SK-N-SH (cell line): ENCODE measurements at regions not wholly inside any gene's neighbourhood (a gene's known extent, or its start where the extent isn't known, plus 50 kb on each side); places are given as distances from the start of the nearest gene placed in this dataset.
"Not testable (repeated sequence)": the region's sequence is repeated elsewhere in the genome, so short reads cannot be mapped to it uniquely, and the experiment has no call there.

Source experiments
- CTCF ChIA-PET: fragments of 300-600, 350-600 bp; formaldehyde crosslinking; extraction: SDS; loops from one replicate; lab custom pipeline; 2021; lab: Yijun Ruan, JAX
- POLR2A ChIA-PET: fragments of 350-600 bp; sonication (Branson Sonifier 250); formaldehyde crosslinking; extraction: SDS; loops from one replicate; lab custom pipeline; 2020; ENCODE audit warnings: antibody characterized with exemption, inconsistent platforms; lab: Yijun Ruan, JAX
- DNase-seq: peaks from one replicate; pipeline ENCODE4 v3.0.0; 2012
- H2AFZ ChIP-seq: fragments of 200-600 bp; sonication (generic); 2 replicates; pipeline ENCODE4 v1.8.1; 2016; ENCODE audit warnings: antibody characterized with exemption, mild to moderate bottlenecking, low read depth
- H3F3A ChIP-seq: fragments of 200-600 bp; sonication (generic); replicated peaks from 2 replicates; pipeline ENCODE3; 2016; ENCODE audit warnings: antibody characterized with exemption, mild to moderate bottlenecking; ENCODE audit not compliant: insufficient read depth
- H3K27ac ChIP-seq, 2 experiments: fragments of 200-500 bp in 1 of 2; fragments of 200-600 bp in 1 of 2; sonication (Bioruptor generic) in 1 of 2; sonication (generic), shearing (Covaris generic) in 1 of 2; 2 replicates each; pipeline versions ENCODE4 v1.5.1 to v1.6.1; 2014 to 2016; ENCODE audit warnings: low read depth in 2 of 2, inconsistent platforms in 1 of 2, low read length in 1 of 2, mild to moderate bottlenecking in 1 of 2, mixed read lengths in 1 of 2
- H3K27me3 ChIP-seq: fragments of 200-600 bp; sonication (generic), shearing (Covaris generic); 2 replicates; pipeline ENCODE4 v1.6.1; 2016; ENCODE audit warnings: mixed run types; ENCODE audit not compliant: insufficient read depth
- H3K36me3 ChIP-seq, 2 experiments: fragments of 200-500 bp in 1 of 2; fragments of 200-600 bp in 1 of 2; sonication (Bioruptor generic) in 1 of 2; sonication (generic) in 1 of 2; replicated peaks in 1 of 2; 2 replicates each; pipeline versions ENCODE3 to v1.5.1; 2014 to 2016; ENCODE audit warnings: low read length in 1 of 2, mild to moderate bottlenecking in 1 of 2; ENCODE audit not compliant: insufficient read depth in 2 of 2, control insufficient read depth in 1 of 2
- H3K4me1 ChIP-seq, 2 experiments: fragments of 200-500 bp in 1 of 2; fragments of 200-600 bp in 1 of 2; sonication (Bioruptor generic) in 1 of 2; sonication (generic), shearing (Covaris generic) in 1 of 2; 2 replicates each; pipeline versions ENCODE4 v1.5.1 to v1.6.1; 2014 to 2016; ENCODE audit warnings: low read depth in 1 of 2, low read length in 1 of 2, mixed run types in 1 of 2; ENCODE audit not compliant: insufficient read depth in 2 of 2, control insufficient read depth in 1 of 2
- H3K4me2 ChIP-seq: fragments of 200-600 bp; sonication (generic), shearing (Covaris generic); 2 replicates; pipeline ENCODE4 v1.6.1; 2017; ENCODE audit warnings: mixed run types
- H3K4me3 ChIP-seq, 2 experiments: fragments of 200-500 bp in 1 of 2; fragments of 200-600 bp in 1 of 2; sonication (Bioruptor generic) in 1 of 2; sonication (generic), shearing (Covaris generic) in 1 of 2; 2 replicates each; pipeline versions ENCODE4 v1.5.1 to v1.8.1; 2014 to 2016; ENCODE audit warnings: low read depth in 2 of 2, inconsistent platforms in 1 of 2, low read length in 1 of 2, mild to moderate bottlenecking in 1 of 2, mixed read lengths in 1 of 2, moderate library complexity in 1 of 2
- H3K79me2 ChIP-seq: fragments of 200-600 bp; sonication (generic); 2 replicates; pipeline ENCODE4 v1.8.1; 2017; ENCODE audit warnings: mild to moderate bottlenecking; ENCODE audit not compliant: insufficient read depth
- H3K9ac ChIP-seq: fragments of 200-600 bp; sonication (generic); 2 replicates; pipeline ENCODE4 v1.6.1; 2017; ENCODE audit warnings: mixed run types
- H3K9me2 ChIP-seq: fragments of 200-600 bp; sonication (generic); 2 replicates; pipeline ENCODE4 v1.6.1; 2017; ENCODE audit warnings: mixed run types
- H3K9me3 ChIP-seq: fragments of 200-600 bp; sonication (generic); 2 replicates; pipeline ENCODE4 v1.6.1; 2017; ENCODE audit warnings: mixed run types, mild to moderate bottlenecking, moderate library complexity
- H4K20me1 ChIP-seq: fragments of 200-600 bp; sonication (generic); 2 replicates; pipeline ENCODE4 v1.6.1; 2017; ENCODE audit warnings: mild to moderate bottlenecking, mixed run types; ENCODE audit not compliant: insufficient read depth
- CHD2 ChIP-seq: fragments of 150-350 bp; IDR thresholded peaks from 2 replicates; pipeline ENCODE4 v1.6.1; 2018; ENCODE audit warnings: low read length; ENCODE audit not compliant: partially characterized antibody
- CTCF ChIP-seq: fragments of 200-600 bp; sonication (generic); IDR thresholded peaks from 2 replicates; pipeline ENCODE4 v1.6.1; 2017; ENCODE audit warnings: antibody characterized with exemption, mild to moderate bottlenecking, moderate library complexity
- ELF1 ChIP-seq: IDR thresholded peaks from 2 replicates; pipeline ENCODE4 v1.4.0; 2012
- FOXM1 ChIP-seq: IDR thresholded peaks from 2 replicates; pipeline ENCODE4 v1.4.0; 2012; ENCODE audit warnings: low read depth, mild to moderate bottlenecking
- GABPA ChIP-seq: IDR thresholded peaks from 2 replicates; pipeline ENCODE4 v1.4.0; 2012; ENCODE audit warnings: low read depth, mild to moderate bottlenecking
- JUND ChIP-seq: IDR thresholded peaks from 2 replicates; pipeline ENCODE4 v1.4.0; 2012
- NFIC ChIP-seq: IDR thresholded peaks from 2 replicates; pipeline ENCODE4 v1.4.0; 2012; ENCODE audit warnings: borderline replicate concordance
- NRF1 ChIP-seq: IDR thresholded peaks from 2 replicates; pipeline ENCODE4 v1.6.1; 2012; ENCODE audit warnings: low read depth, mild to moderate bottlenecking, low read length
- POLR2AphosphoS5 ChIP-seq: IDR thresholded peaks from 2 replicates; pipeline ENCODE4 v1.6.1; 2012; ENCODE audit warnings: low read depth, low read length
- RAD21 ChIP-seq: IDR thresholded peaks from 2 replicates; pipeline ENCODE4 v1.6.1; 2012; ENCODE audit warnings: mild to moderate bottlenecking, low read length
- RCOR1 ChIP-seq: fragments of 150-350 bp; IDR thresholded peaks from 2 replicates; pipeline ENCODE4 v1.6.1; 2017; ENCODE audit warnings: antibody characterized with exemption, low read length
- REST ChIP-seq: IDR thresholded peaks from 2 replicates; pipeline ENCODE4 v1.6.1; 2012; ENCODE audit warnings: mild to moderate bottlenecking, low read depth, low read length, moderate library complexity
- RFX5 ChIP-seq: IDR thresholded peaks from 2 replicates; pipeline ENCODE4 v1.6.1; 2012; ENCODE audit warnings: mild to moderate bottlenecking, improper control_type of control experiment, low read length
- SMC3 ChIP-seq: IDR thresholded peaks from 2 replicates; pipeline ENCODE4 v1.6.1; 2012; ENCODE audit warnings: low read depth, low read length, improper control_type of control experiment
- YY1 ChIP-seq: IDR thresholded peaks from 2 replicates; pipeline ENCODE4 v1.4.0; 2012; ENCODE audit warnings: low read depth, mild to moderate bottlenecking
- WGBS: methylation state at CpG from one replicate; pipeline ENCODE4 v1.1.6; 2017; ENCODE audit warnings: low lambda C conversion rate; 5-methylcytosine and 5-hydroxymethylcytosine counted together
- TF ChIP-seq, protein P1 (sequence below): IDR thresholded peaks from 2 replicates; pipeline ENCODE4; 2012
- TF ChIP-seq, protein P2 (sequence below): IDR thresholded peaks from 2 replicates; pipeline ENCODE4 v1.4.0; 2012; ENCODE audit warnings: low read depth, borderline replicate concordance

GRCh38 chr10:52505341-52505740, 191.3 kb downstream of the DKK1 start:
- H3K27ac ChIP-seq, H3F3A ChIP-seq, H3K4me3 ChIP-seq, H3K9ac ChIP-seq, H4K20me1 ChIP-seq, H3K9me2 ChIP-seq, H3K4me2 ChIP-seq, POLR2A ChIA-PET, H3K4me1 ChIP-seq, H3K36me3 ChIP-seq, H2AFZ ChIP-seq, H3K27me3 ChIP-seq, DNase-seq, H3K79me2 ChIP-seq: not testable (repeated sequence)
- CTCF ChIA-PET, result interaction anchor here (1.3 kb wide), 1 partner anchor 197 kb away, joined by 5 read pairs; no protein-coding TSS in a partner anchor
- peaks cover 12% of the 10 kb centered on the region; the same call in 1 of the 2 replicates for H3K9me3 ChIP-seq
- 57% methylated on average over 7 of the region's 7 CpGs for WGBS

- Histone ChIP-seq H3F3A (no peaks in the 10 kb centered on the region), H3K27ac (no peak overlapping the region), H3K9me2 (no peaks in the 10 kb centered on the region), H2AFZ (no peak overlapping the region), H3K4me2 (no peak overlapping the region), H3K36me3 (no peaks in the 10 kb centered on the region), H4K20me1 (no peaks in the 10 kb centered on the region), H3K9ac (no peak overlapping the region), H3K4me3 (no peak overlapping the region), H3K79me2 (no peaks in the 10 kb centered on the region), H3K27me3 (no peaks in the 10 kb centered on the region), H3K9me3 (peaks cover 4% of the 10 kb centered on the region; the same call in 1 of the 2 replicates), H3K4me1 (peaks cover 0 to 3% of the 10 kb centered on the region in 2 experiments; a peak in 1 of 4 replicates)
- no peak for DNase-seq
- TF ChIP-seq POLR2AphosphoS5, result no peak
- no peak for TF ChIP-seq JUND
- TF ChIP-seq, protein P1, sequence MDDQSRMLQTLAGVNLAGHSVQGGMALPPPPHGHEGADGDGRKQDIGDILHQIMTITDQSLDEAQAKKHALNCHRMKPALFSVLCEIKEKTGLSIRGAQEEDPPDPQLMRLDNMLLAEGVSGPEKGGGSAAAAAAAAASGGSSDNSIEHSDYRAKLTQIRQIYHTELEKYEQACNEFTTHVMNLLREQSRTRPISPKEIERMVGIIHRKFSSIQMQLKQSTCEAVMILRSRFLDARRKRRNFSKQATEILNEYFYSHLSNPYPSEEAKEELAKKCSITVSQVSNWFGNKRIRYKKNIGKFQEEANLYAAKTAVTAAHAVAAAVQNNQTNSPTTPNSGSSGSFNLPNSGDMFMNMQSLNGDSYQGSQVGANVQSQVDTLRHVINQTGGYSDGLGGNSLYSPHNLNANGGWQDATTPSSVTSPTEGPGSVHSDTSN, result no peak
- TF ChIP-seq ELF1, result no peak
- TF ChIP-seq SMC3, result no peak
- no peak for TF ChIP-seq YY1
- no peak for TF ChIP-seq GABPA
- no peak for TF ChIP-seq CHD2
- no peak for TF ChIP-seq RCOR1
- TF ChIP-seq, protein P2, sequence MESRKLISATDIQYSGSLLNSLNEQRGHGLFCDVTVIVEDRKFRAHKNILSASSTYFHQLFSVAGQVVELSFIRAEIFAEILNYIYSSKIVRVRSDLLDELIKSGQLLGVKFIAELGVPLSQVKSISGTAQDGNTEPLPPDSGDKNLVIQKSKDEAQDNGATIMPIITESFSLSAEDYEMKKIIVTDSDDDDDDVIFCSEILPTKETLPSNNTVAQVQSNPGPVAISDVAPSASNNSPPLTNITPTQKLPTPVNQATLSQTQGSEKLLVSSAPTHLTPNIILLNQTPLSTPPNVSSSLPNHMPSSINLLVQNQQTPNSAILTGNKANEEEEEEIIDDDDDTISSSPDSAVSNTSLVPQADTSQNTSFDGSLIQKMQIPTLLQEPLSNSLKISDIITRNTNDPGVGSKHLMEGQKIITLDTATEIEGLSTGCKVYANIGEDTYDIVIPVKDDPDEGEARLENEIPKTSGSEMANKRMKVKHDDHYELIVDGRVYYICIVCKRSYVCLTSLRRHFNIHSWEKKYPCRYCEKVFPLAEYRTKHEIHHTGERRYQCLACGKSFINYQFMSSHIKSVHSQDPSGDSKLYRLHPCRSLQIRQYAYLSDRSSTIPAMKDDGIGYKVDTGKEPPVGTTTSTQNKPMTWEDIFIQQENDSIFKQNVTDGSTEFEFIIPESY, result no peak
- no peak for TF ChIP-seq RFX5
- no peak for TF ChIP-seq RAD21
- no peak for TF ChIP-seq CTCF
- no peak for TF ChIP-seq FOXM1
- no peak for TF ChIP-seq NRF1
- TF ChIP-seq NFIC, result no peak
- TF ChIP-seq REST, result no peak
- WGBS, result 40% methylated on average over 1 of the region's 1 CpG
- POLR2A ChIA-PET, result no interaction called here
- CTCF ChIA-PET, result no interaction called here
Observed at GRCh38 chr10:52514481-52514880, 200.4 kb downstream of the DKK1 start.
